H1 (cell line): ENCODE measurements at regions not wholly inside any gene's neighbourhood (a gene's known extent, or its start where the extent isn't known, plus 50 kb on each side); places are given as distances from the start of the nearest gene placed in this dataset.

Experiments
- KDM4A ChIP-seq: IDR thresholded peaks from one replicate; pipeline ENCODE4 v1.7.1; 2012; ENCODE audit warnings: low read depth, mild to moderate bottlenecking, moderate library complexity, low read length, inconsistent platforms; ENCODE audit not compliant: severe bottlenecking
- POLR2AphosphoS5 ChIP-seq: IDR thresholded peaks from 2 replicates; pipeline ENCODE4 v1.6.1; 2011; ENCODE audit warnings: low read depth, low read length
- TF ChIP-seq, protein P1 (sequence below): fragments of 300-600 bp; sonication (generic); IDR thresholded peaks from 2 replicates; pipeline ENCODE4 v1.7.1; 2012; ENCODE audit warnings: low read length, moderate library complexity, mild to moderate bottlenecking, inconsistent platforms; ENCODE audit not compliant: insufficient replicate concordance

DNA sequence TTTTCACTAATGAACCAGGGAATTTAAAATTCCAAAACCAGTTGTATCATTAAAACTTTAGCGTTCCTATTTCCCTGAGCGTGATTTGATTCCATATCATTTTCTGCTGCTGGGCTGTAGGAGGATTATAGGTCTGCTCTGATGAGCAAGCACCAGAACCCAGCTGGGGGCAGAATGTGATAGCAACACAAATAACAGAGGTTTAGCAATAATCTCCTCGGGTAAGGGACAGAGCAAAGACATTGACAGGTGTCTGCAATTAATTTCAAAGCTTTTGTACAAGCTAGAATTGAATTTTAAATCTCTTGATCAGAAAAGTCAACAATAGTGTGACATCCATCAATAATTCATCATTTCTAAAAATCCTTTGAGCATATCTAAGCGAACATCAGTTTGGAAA is 163.4 kb upstream of the RAP2B start (continued):
- TF ChIP-seq, protein P1, sequence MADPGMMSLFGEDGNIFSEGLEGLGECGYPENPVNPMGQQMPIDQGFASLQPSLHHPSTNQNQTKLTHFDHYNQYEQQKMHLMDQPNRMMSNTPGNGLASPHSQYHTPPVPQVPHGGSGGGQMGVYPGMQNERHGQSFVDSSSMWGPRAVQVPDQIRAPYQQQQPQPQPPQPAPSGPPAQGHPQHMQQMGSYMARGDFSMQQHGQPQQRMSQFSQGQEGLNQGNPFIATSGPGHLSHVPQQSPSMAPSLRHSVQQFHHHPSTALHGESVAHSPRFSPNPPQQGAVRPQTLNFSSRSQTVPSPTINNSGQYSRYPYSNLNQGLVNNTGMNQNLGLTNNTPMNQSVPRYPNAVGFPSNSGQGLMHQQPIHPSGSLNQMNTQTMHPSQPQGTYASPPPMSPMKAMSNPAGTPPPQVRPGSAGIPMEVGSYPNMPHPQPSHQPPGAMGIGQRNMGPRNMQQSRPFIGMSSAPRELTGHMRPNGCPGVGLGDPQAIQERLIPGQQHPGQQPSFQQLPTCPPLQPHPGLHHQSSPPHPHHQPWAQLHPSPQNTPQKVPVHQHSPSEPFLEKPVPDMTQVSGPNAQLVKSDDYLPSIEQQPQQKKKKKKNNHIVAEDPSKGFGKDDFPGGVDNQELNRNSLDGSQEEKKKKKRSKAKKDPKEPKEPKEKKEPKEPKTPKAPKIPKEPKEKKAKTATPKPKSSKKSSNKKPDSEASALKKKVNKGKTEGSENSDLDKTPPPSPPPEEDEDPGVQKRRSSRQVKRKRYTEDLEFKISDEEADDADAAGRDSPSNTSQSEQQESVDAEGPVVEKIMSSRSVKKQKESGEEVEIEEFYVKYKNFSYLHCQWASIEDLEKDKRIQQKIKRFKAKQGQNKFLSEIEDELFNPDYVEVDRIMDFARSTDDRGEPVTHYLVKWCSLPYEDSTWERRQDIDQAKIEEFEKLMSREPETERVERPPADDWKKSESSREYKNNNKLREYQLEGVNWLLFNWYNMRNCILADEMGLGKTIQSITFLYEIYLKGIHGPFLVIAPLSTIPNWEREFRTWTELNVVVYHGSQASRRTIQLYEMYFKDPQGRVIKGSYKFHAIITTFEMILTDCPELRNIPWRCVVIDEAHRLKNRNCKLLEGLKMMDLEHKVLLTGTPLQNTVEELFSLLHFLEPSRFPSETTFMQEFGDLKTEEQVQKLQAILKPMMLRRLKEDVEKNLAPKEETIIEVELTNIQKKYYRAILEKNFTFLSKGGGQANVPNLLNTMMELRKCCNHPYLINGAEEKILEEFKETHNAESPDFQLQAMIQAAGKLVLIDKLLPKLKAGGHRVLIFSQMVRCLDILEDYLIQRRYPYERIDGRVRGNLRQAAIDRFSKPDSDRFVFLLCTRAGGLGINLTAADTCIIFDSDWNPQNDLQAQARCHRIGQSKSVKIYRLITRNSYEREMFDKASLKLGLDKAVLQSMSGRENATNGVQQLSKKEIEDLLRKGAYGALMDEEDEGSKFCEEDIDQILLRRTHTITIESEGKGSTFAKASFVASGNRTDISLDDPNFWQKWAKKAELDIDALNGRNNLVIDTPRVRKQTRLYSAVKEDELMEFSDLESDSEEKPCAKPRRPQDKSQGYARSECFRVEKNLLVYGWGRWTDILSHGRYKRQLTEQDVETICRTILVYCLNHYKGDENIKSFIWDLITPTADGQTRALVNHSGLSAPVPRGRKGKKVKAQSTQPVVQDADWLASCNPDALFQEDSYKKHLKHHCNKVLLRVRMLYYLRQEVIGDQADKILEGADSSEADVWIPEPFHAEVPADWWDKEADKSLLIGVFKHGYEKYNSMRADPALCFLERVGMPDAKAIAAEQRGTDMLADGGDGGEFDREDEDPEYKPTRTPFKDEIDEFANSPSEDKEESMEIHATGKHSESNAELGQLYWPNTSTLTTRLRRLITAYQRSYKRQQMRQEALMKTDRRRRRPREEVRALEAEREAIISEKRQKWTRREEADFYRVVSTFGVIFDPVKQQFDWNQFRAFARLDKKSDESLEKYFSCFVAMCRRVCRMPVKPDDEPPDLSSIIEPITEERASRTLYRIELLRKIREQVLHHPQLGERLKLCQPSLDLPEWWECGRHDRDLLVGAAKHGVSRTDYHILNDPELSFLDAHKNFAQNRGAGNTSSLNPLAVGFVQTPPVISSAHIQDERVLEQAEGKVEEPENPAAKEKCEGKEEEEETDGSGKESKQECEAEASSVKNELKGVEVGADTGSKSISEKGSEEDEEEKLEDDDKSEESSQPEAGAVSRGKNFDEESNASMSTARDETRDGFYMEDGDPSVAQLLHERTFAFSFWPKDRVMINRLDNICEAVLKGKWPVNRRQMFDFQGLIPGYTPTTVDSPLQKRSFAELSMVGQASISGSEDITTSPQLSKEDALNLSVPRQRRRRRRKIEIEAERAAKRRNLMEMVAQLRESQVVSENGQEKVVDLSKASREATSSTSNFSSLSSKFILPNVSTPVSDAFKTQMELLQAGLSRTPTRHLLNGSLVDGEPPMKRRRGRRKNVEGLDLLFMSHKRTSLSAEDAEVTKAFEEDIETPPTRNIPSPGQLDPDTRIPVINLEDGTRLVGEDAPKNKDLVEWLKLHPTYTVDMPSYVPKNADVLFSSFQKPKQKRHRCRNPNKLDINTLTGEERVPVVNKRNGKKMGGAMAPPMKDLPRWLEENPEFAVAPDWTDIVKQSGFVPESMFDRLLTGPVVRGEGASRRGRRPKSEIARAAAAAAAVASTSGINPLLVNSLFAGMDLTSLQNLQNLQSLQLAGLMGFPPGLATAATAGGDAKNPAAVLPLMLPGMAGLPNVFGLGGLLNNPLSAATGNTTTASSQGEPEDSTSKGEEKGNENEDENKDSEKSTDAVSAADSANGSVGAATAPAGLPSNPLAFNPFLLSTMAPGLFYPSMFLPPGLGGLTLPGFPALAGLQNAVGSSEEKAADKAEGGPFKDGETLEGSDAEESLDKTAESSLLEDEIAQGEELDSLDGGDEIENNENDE, result no peak
- no peak for TF ChIP-seq KDM4A
- TF ChIP-seq POLR2AphosphoS5, result no peak
- TF ChIP-seq, all 59 proteins: peak for 0
